NCI-H2107 treated with DMSO at 0.1 percent for 48 hours (cell line): ENCODE measurements at regions not wholly inside any gene's neighbourhood (a gene's known extent, or its start where the extent isn't known, plus 50 kb on each side); places are given as distances from the start of the nearest gene placed in this dataset.

Experiments
- DNase-seq: peaks from one replicate; lab custom pipeline; 2025; ENCODE audit not compliant: unreplicated experiment; lab: John Stamatoyannopoulos, UW

- DNase-seq: no peak
Observed at GRCh38 chr13:73596382-73596781, 537.6 kb downstream of the KLF5 start.

- DNase-seq: no peak
Observed at GRCh38 chr13:73593199-73593765, 534.5 kb downstream of the KLF5 start.

- no peak for DNase-seq
Observed at GRCh38 chr13:73591861-73592260, 533.1 kb downstream of the KLF5 start.

GRCh38 chr13:73590795-73591194 lies 532.0 kb downstream of the KLF5 start:
- no peak for DNase-seq

- DNase-seq: no peak
Observed at GRCh38 chr13:73585236-73585635, 526.4 kb downstream of the KLF5 start.

GRCh38 chr13:73583331-73583730 lies 524.5 kb downstream of the KLF5 start:
- DNase-seq: no peak

- DNase-seq: no peak
Observed at GRCh38 chr13:73580513-73581267, 521.9 kb downstream of the KLF5 start.

- no peak for DNase-seq
Observed at GRCh38 chr13:73579574-73580274, 520.9 kb downstream of the KLF5 start.

GRCh38 chr13:73578251-73578875 lies 519.6 kb downstream of the KLF5 start:
- DNase-seq: no peak

- no peak for DNase-seq
Observed at GRCh38 chr13:73576291-73576690, 517.5 kb downstream of the KLF5 start.

GRCh38 chr13:73572824-73573223 lies 514.0 kb downstream of the KLF5 start:
- DNase-seq: no peak

GRCh38 chr13:73571376-73571775 lies 512.6 kb downstream of the KLF5 start:
- DNase-seq: no peak

- DNase-seq: no peak
Observed at GRCh38 chr13:73556902-73557301, 498.1 kb downstream of the KLF5 start.

GRCh38 chr13:73556128-73556527 lies 497.3 kb downstream of the KLF5 start:
- DNase-seq: no peak

GRCh38 chr13:73551736-73552135 lies 492.9 kb downstream of the KLF5 start:
- no peak for DNase-seq

- no peak for DNase-seq
Observed at GRCh38 chr13:73549717-73550116, 490.9 kb downstream of the KLF5 start.

- no peak for DNase-seq
Observed at GRCh38 chr13:73548449-73548848, 489.6 kb downstream of the KLF5 start.

- DNase-seq: no peak
Observed at GRCh38 chr13:73547239-73547638, 488.4 kb downstream of the KLF5 start.

GRCh38 chr13:73544175-73544574 lies 485.4 kb downstream of the KLF5 start:
- DNase-seq: no peak

- no peak for DNase-seq
Observed at GRCh38 chr13:73542446-73542845, 483.6 kb downstream of the KLF5 start.

GRCh38 chr13:73536865-73537264 lies 478.1 kb downstream of the KLF5 start:
- DNase-seq: no peak

- no peak for DNase-seq
Observed at GRCh38 chr13:73535341-73535740, 476.5 kb downstream of the KLF5 start.
